ENCODE measurements at regions not wholly inside any gene's neighbourhood (a gene's known extent, or its start where the extent isn't known, plus 50 kb on each side); places are given as distances from the start of the nearest gene placed in this dataset.
"Not testable (repeated sequence)": the region's sequence is repeated elsewhere in the genome, so short reads cannot be mapped to it uniquely, and the experiment has no call there.

DNA sequence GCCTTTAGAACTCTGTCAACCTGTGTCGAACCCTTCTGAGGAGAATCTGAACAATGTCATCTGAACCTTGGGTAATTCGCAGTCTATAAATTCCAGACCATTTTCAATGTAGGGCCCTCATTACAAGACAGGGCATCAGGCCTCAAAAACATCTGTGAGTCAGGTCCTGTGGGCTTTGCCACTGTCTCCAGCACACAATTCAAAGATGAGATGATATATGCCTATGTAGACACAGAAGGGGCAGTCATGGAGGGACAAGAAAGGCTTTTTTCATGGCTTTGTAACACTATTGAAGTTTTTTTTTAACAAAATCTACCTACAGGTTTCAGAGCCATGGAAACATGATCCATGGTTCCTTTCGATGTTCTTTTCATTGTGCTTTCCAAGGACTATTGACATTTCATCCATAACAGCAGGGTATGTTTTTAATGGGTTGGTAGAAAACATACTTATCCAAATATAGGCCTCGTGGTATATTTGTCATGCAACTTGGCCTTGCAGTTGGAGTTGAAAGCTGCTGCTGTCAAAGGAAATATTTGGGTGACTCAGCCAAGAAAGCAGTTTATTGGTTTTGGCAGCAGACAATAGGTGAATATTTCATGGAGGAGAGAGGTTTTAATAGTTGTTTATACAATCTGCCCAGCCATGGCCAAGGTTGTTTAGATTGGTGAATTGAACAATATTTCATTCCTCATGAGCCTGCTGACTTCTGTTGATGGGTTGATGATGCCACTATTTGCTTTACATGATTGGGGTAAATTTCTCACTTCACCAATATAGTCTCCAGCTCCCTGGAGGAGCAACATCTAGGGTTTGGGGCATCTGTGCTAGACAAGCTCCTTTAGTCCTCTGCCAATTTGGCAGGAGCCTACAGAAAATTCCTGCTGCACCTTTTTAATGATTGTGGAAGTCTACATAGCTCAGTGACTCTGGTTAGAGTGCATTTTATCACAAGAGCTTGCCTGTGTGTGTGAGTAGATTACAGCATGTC, 158.4 kb upstream of the TMEM72 start:
- TF ChIP-seq, protein P1, sequence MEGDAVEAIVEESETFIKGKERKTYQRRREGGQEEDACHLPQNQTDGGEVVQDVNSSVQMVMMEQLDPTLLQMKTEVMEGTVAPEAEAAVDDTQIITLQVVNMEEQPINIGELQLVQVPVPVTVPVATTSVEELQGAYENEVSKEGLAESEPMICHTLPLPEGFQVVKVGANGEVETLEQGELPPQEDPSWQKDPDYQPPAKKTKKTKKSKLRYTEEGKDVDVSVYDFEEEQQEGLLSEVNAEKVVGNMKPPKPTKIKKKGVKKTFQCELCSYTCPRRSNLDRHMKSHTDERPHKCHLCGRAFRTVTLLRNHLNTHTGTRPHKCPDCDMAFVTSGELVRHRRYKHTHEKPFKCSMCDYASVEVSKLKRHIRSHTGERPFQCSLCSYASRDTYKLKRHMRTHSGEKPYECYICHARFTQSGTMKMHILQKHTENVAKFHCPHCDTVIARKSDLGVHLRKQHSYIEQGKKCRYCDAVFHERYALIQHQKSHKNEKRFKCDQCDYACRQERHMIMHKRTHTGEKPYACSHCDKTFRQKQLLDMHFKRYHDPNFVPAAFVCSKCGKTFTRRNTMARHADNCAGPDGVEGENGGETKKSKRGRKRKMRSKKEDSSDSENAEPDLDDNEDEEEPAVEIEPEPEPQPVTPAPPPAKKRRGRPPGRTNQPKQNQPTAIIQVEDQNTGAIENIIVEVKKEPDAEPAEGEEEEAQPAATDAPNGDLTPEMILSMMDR (conservative IDR thresholded peaks at IDR 0.05; ENCODE audit: low read depth, low read length): no peak
- peak; percentile 88 for DNase-seq (ENCODE audit: low read depth)
- no peak overlapping the region for H3K4me3 ChIP-seq (ENCODE audit: low read depth, low read length)

DNA sequence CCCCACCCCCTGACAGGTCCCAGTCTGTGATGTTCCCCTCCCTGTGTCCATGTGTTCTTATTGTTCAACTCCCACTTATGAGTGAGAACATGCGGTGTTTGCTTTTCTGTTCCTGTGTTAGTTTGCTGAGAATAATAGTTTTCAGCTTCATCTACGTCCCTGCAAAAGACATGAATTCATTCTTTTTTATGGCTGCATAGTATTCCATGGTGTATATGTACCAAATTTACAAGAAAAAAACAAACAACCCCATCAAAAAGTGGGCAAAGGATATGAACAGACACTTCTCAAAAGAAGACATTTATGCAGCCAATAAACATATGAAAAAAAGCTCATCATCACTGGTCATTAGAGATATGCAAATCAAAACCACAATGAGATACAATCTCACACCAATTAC, 156.8 kb upstream of the TMEM72 start:
- DNase-seq (ENCODE audit: low read depth); H3K4me3 ChIP-seq (ENCODE audit: low read depth, low read length): not testable (repeated sequence)

DNA sequence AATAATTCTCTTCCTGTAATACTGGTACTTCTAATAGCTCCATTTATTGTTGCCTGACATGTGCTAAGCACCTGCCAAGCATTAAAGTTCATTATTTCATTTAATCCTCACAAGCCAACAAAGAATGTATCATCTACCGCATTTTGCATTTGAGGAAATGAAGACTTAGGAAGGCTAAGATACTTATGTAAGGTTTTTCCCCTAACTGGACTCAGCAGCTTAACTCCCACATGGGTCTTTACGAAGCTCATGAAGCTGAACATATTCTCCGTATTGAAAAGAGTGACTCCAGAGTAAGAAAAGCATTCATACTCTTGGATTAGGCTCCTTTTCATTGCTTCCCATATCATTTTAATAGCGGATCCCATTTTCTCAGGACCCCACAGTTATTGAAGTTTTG, 155.7 kb upstream of the TMEM72 start:
- TF ChIP-seq, protein P1 (conservative IDR thresholded peaks at IDR 0.05; ENCODE audit: low read depth, low read length): no peak
- no peak overlapping the region for H3K4me3 ChIP-seq (ENCODE audit: low read depth, low read length)
- DNase-seq (ENCODE audit: low read depth): no peak

DNA sequence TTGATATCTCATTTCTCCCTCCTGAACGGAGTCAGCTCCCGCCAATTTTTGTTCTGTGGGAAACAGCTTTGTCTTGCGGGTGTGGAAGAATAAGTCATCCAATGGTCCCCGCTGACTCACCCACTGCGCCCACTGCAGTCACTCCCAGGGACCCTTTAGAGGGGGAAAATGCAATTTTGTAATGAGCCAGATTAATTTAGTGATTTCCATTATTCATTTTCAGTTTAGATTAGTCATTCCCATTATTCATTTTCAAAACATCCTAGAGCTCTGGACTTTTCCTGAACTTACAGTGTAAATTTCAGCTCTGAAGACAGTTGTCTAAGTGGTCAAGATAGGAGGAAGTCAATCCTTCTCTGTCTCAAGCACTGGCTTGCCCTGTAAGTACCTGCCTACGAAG, 154.9 kb upstream of the TMEM72 start:
- DNase-seq (ENCODE audit: low read depth): no peak
- TF ChIP-seq, protein P1 (conservative IDR thresholded peaks at IDR 0.05; ENCODE audit: low read depth, low read length): no peak
- no peak overlapping the region for H3K4me3 ChIP-seq (ENCODE audit: low read depth, low read length)

DNA sequence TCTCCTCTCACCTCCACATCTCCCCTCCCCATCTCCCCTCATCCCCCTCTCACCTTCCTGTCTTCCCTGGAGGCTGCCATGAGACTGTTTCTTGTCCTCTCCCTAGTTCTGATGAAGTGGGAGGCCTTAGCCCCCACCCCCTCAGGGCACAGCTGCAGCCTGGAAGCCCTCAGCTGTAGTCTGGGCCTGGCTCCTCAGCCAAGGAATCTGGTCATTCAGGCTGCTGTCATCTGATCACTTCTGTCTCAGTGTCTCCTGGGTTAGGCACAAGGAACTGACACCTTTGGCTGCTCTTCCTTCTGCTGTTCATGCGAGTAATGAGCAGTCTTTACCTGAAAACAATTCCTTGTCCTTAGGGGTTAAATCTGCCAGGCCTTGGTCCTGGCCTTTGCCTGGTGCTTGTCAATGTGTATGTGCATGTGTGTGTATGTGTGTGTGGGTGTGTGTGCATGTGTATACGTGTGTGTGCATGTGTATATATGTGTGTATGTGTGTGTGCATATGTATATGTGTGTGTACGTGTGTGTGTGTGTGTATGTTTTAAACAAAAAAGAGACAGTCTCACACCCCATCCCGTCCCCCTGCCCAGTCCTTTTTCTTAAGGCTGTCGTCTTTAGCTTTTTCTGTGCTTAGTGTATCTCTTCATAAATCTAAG, 153.5 kb upstream of the TMEM72 start:
- TF ChIP-seq, protein P1 (conservative IDR thresholded peaks at IDR 0.05; ENCODE audit: low read depth, low read length): no peak
- H3K4me3 ChIP-seq (ENCODE audit: low read depth, low read length): no peak overlapping the region
- DNase-seq (ENCODE audit: low read depth): no peak

DNA sequence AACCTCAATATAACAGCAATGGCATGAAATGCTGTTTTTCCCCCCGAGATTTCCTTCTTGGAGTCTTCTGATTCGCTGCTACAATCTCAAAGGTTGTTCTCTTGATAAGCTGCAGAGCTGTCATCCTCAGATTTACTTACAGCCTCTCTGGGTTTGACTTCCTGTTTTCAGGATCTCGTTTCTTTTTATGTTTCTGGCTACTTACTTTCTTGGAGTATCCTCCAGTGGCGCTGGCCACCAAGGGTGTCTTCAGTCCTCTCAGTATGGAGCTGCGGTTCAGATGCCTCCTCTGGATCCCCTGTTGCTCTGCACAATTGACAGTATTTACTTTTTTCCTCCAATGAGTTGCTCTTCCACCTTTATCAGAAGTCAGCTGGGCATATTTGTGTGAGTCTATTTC, 152.0 kb upstream of the TMEM72 start:
- TF ChIP-seq, protein P1 (conservative IDR thresholded peaks at IDR 0.05; ENCODE audit: low read depth, low read length): no peak
- H3K4me3 ChIP-seq (ENCODE audit: low read depth, low read length): no peak overlapping the region
- no peak for DNase-seq (ENCODE audit: low read depth)

DNA sequence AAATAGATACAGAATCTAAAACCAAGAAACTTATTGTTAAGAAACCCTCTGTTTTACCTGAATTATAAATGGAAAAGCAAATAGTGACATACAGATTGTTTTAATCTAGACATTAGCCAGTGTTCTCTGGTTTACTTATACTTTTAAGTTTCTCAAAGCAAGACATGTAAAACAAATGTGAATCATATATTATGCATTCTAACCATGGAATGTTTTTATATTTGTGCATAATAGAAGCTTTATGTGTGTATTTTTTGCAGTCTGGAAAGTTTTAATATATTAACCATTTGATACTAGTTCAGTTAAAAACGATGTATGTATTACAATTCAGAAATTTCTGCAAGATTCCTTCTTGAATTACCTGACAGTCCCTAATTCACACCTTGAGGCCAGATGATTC, 150.6 kb upstream of the TMEM72 start:
- no peak for DNase-seq (ENCODE audit: low read depth)
- H3K4me3 ChIP-seq (ENCODE audit: low read depth, low read length): no peak overlapping the region
- TF ChIP-seq, protein P1 (conservative IDR thresholded peaks at IDR 0.05; ENCODE audit: low read depth, low read length): no peak
